ENCODE measurements at regions not wholly inside any gene's neighbourhood (a gene's known extent, or its start where the extent isn't known, plus 50 kb on each side); places are given as distances from the start of the nearest gene placed in this dataset.

DNA sequence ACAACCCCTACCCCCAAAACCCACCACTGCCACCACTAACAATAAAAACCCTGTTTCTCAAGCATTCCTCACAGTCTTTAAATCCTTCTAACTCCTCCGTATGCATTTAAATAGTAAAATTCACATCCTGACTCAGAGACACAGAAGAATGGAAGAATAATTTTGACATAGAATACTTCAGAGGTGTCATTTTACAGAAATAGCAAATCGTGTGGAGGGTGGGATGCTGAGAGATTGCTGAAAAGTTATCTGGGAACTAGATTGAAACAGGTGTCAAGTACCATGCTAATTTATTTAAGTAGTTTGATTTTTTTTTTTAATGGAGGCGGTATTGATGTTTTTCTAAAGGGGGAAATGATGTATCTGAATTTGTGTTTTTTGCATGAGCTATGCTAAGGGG lies 575.2 kb upstream of the TPK1 start:
- TF ChIP-seq POLR2A (IDR thresholded peaks at IDR 0.05), result no peak
- no peak for TF ChIP-seq CTCF (IDR thresholded peaks at IDR 0.05 in 8 of 11, conservative IDR thresholded peaks at IDR 0.05 in 3 of 11)
